Thoracic aorta (tissue), 2 donors: ENCODE measurements at regions not wholly inside any gene's neighbourhood (a gene's known extent, or its start where the extent isn't known, plus 50 kb on each side); places are given as distances from the start of the nearest gene placed in this dataset.

Source experiments
- ATAC-seq: fragments of 150-250 bp; one replicate; pipeline ENCODE4 v1.8.0; 2017; ENCODE audit warnings: low read depth; ENCODE audit not compliant: insufficient number of reproducible peaks, low FRiP score
- DNase-seq: peaks from one replicate; pipeline ENCODE4 v3.0.0-alpha.2; 2020; ENCODE audit warnings: low spot score
- H3K27ac ChIP-seq, 2 donors: fragments of 200-600 bp; sonication (generic); 1 replicate in 1 of 2; 2 replicates in 1 of 2; pipeline ENCODE4 v1.5.1; 2016; ENCODE audit warnings: mild to moderate bottlenecking in 2 of 2, moderate library complexity in 2 of 2
- H3K27me3 ChIP-seq: fragments of 200-600 bp; sonication (generic); replicated peaks from 2 replicates; pipeline ENCODE4 v1.6.0; 2016; ENCODE audit warnings: mild to moderate bottlenecking; ENCODE audit not compliant: insufficient read depth
- H3K36me3 ChIP-seq: fragments of 200-600 bp; sonication (generic); one replicate; pipeline ENCODE4 v1.5.1; 2016
- H3K4me1 ChIP-seq, 2 donors: fragments of 200-600 bp; sonication (generic); 1 replicate in 1 of 2; 2 replicates in 1 of 2; pipeline versions ENCODE4 v1.5.1 to v1.6.0; 2016; ENCODE audit warnings: low read depth in 2 of 2, mild to moderate bottlenecking in 1 of 2; ENCODE audit not compliant: control insufficient read depth in 1 of 2
- H3K4me3 ChIP-seq: fragments of 200-600 bp; sonication (generic); 2 replicates; pipeline ENCODE4 v1.5.1; 2016; ENCODE audit warnings: mild to moderate bottlenecking
- H3K9me3 ChIP-seq: fragments of 200-600 bp; sonication (generic); 2 replicates; pipeline ENCODE4 v1.5.1; 2016
- TF ChIP-seq, protein P1 (sequence below): fragments of 200-600 bp; sonication (generic); IDR thresholded peaks from one replicate; pipeline ENCODE4 v1.5.1; 2019; ENCODE audit warnings: antibody characterized with exemption

DNA sequence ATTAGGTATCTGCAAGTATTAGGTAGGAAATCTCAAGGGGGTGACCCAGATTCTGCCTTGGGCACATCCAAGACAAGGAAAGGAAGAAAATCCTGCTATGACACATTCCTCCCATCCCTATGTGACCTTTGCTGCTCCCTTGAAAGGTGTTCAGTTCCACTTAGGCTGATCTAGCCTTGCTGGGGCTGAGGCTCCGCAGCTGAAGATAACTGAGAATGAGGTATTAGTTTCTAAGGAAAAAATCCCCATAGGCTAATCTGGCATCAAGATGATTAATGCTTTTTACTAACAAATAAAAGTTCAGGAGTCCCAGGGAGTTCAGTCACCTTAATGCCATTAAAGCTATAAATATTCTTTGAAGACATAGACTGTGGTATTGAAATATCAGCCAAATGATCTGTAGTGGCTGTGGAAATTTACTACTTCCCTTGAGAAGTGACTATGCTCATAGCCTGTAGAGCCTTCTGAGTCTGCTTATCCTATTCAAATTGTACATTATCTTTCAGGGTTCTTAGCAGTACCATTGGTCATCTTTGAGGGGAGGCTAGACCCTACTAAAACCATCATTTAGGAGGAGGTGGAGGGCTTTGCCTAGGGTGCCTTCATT lies 239.9 kb upstream of the RAG2 start:
- TF ChIP-seq, protein P1, sequence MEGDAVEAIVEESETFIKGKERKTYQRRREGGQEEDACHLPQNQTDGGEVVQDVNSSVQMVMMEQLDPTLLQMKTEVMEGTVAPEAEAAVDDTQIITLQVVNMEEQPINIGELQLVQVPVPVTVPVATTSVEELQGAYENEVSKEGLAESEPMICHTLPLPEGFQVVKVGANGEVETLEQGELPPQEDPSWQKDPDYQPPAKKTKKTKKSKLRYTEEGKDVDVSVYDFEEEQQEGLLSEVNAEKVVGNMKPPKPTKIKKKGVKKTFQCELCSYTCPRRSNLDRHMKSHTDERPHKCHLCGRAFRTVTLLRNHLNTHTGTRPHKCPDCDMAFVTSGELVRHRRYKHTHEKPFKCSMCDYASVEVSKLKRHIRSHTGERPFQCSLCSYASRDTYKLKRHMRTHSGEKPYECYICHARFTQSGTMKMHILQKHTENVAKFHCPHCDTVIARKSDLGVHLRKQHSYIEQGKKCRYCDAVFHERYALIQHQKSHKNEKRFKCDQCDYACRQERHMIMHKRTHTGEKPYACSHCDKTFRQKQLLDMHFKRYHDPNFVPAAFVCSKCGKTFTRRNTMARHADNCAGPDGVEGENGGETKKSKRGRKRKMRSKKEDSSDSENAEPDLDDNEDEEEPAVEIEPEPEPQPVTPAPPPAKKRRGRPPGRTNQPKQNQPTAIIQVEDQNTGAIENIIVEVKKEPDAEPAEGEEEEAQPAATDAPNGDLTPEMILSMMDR, result no peak
- H3K4me1 ChIP-seq, result no peaks in the 10 kb centered on the region
- H3K36me3 ChIP-seq, result no peaks in the 10 kb centered on the region
- no peak for ATAC-seq
- H3K4me3 ChIP-seq, result no peak overlapping the region
- DNase-seq, result no peak
- no peak overlapping the region for H3K27ac ChIP-seq
- H3K9me3 ChIP-seq, result no peaks in the 10 kb centered on the region
- H3K27me3 ChIP-seq, result no peaks in the 10 kb centered on the region

DNA sequence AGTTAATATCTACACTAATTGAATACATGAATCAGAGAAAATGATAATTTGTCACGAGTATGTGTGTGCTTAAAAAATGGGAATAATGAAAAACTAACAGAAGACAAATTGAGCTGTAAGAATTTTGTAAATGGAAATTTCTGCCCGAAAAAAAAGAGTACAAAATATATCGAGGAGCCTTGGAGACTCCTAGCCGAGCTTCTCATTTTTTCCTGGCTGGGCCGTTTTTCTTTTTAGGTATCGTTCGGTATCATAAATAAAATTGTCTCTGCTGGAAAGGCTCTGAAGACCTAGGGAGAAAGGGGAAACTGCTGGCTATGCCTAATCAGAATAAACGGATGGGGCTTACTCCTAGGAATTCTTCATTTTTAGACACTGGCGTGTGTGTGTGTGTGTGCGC lies 227.2 kb upstream of the RAG2 start:
- Histone ChIP-seq H3K4me3 (no peak overlapping the region), H3K27me3 (no peaks in the 10 kb centered on the region), H3K9me3 (no peaks in the 10 kb centered on the region), H3K27ac (no peak overlapping the region), H3K4me1 (no peaks in the 10 kb centered on the region), H3K36me3 (no peaks in the 10 kb centered on the region)
- ATAC-seq, result no peak
- no peak for DNase-seq
- TF ChIP-seq, protein P1, result no peak

DNA sequence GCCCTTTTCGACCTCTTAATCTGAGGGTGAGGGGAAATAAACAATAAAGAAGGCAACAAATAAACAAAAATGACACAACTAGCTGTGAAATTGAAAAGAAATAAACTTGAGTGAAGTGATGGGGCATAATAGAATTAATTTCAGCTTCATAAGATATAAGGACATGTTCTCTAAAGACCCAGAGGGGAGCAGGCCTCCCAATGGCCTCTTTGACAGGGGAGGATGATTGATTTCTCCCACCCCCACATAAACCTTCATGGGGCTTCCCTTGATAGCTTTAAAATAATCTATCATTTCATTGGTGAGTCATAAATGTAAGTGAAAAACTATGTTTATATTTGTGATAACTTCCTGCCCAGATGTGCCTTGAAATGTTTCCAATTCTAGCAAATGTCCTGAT lies 226.3 kb upstream of the RAG2 start:
- no peak for ATAC-seq
- Histone ChIP-seq H3K27ac (no peak overlapping the region), H3K4me1 (no peaks in the 10 kb centered on the region), H3K36me3 (no peaks in the 10 kb centered on the region), H3K9me3 (no peaks in the 10 kb centered on the region), H3K4me3 (no peak overlapping the region), H3K27me3 (no peaks in the 10 kb centered on the region)
- TF ChIP-seq, protein P1, result no peak
- DNase-seq, result no peak

DNA sequence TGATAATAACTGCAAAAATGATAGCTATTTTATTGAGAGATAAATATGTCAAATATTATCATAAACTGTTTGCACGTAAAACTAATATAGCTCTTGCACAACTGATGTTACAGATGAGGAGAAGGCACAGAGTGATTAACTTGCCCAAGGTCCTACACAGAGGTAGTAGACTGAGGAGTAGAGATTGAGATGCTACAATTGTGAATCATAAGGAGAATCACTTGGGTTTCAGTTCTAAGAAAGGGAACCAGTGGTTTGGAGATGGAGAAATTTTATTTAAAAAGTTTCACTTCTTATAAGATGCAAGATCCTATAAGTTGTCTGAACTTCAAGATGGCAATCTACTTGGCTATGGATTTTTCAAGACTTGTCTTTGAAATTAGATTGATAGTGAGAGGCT lies 224.8 kb upstream of the RAG2 start:
- no peaks in the 10 kb centered on the region for H3K9me3 ChIP-seq
- TF ChIP-seq, protein P1, result no peak
- H3K4me1 ChIP-seq, result no peaks in the 10 kb centered on the region
- no peaks in the 10 kb centered on the region for H3K36me3 ChIP-seq
- no peaks in the 10 kb centered on the region for H3K27me3 ChIP-seq
- DNase-seq, result no peak
- ATAC-seq, result no peak
- H3K4me3 ChIP-seq, result no peak overlapping the region
- no peak overlapping the region for H3K27ac ChIP-seq

DNA sequence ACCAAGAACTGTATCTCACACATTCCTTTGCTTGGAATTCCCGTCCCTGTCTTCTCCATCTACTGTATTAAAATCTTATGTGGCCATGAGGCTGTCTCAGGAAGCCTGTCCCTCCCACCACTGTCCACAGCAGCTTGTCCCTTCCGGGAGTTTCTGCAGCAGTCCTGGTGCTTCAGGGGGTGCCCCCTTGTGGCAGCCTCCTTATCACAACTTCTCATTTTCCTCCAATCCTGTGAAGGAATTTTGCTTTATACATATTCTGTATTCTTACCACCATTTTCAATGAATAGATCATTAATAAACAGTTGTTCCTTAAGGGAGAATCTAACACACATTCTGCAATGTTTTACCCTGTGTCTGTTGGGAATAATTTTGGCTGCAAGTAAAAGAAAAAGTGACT lies 220.4 kb upstream of the RAG2 start:
- Histone ChIP-seq H3K4me1 (no peaks in the 10 kb centered on the region), H3K4me3 (no peak overlapping the region), H3K9me3 (no peaks in the 10 kb centered on the region), H3K27ac (no peak overlapping the region), H3K36me3 (no peaks in the 10 kb centered on the region), H3K27me3 (no peaks in the 10 kb centered on the region)
- no peak for DNase-seq
- TF ChIP-seq, protein P1, result no peak
- ATAC-seq, result no peak
